Body of pancreas (tissue), 4 donors: ENCODE measurements at regions not wholly inside any gene's neighbourhood (a gene's known extent, or its start where the extent isn't known, plus 50 kb on each side); places are given as distances from the start of the nearest gene placed in this dataset.

Experiments
- ATAC-seq: fragments of 150-250 bp; one replicate; pipeline ENCODE4 v1.9.1; 2016
- DNase-seq, 4 donors: peaks; one replicate each; pipeline ENCODE4 v3.0.0-alpha.2; 2019
- H3K27ac ChIP-seq, 4 donors: fragments of 200-600 bp; sonication (generic); 1 replicate in 3 of 4; 2 replicates in 1 of 4; pipeline versions ENCODE4 v1.5.1 to v1.6.1; 2016 to 2019; ENCODE audit warnings: mild to moderate bottlenecking in 1 of 4, mixed read lengths in 1 of 4, moderate library complexity in 1 of 4
- H3K27me3 ChIP-seq, 2 donors: fragments of 200-600 bp; sonication (generic); one replicate each; pipeline ENCODE4 v1.6.0; 2016; ENCODE audit warnings: mild to moderate bottlenecking in 1 of 2
- H3K36me3 ChIP-seq, 2 donors: fragments of 200-600 bp; sonication (generic); replicated peaks in 1 of 2; 2 replicates each; pipeline ENCODE4 v1.5.1; 2016; ENCODE audit warnings: low read depth in 2 of 2; ENCODE audit not compliant: insufficient read depth in 1 of 2
- H3K4me1 ChIP-seq: fragments of 200-600 bp; sonication (generic); one replicate; pipeline ENCODE4 v1.6.0; 2016
- H3K4me3 ChIP-seq, 2 donors: fragments of 200-600 bp; sonication (generic); 1 replicate in 1 of 2; 2 replicates in 1 of 2; pipeline ENCODE4 v1.5.1; 2016 to 2019
- H3K9me3 ChIP-seq, 3 donors: fragments of 200-600 bp; sonication (generic); 1 replicate in 2 of 3; 2 replicates in 1 of 3; pipeline ENCODE4 v1.5.1; 2016
- CTCF ChIP-seq, 7 experiments: fragments of 450-650 bp in 4 of 7; fragments of 200-600 bp in 3 of 7; sonication (generic) in 3 of 7; IDR thresholded peaks; one replicate each; pipeline ENCODE4 v1.5.1; 2016 to 2019; ENCODE audit warnings: antibody characterized with exemption in 7 of 7
- POLR2A ChIP-seq, 3 donors: fragments of 450-650 bp; IDR thresholded peaks; one replicate each; pipeline ENCODE4 v1.6.1; 2016; ENCODE audit warnings: antibody characterized with exemption in 3 of 3, mild to moderate bottlenecking in 2 of 3
- WGBS, 2 donors: methylation state at CpG; one replicate each; pipeline ENCODE4 v1.1.5; 2017; 5-methylcytosine and 5-hydroxymethylcytosine counted together
- intact Hi-C: fragments of 100-400 bp; cut with DNase I; formaldehyde crosslinking; loops from one replicate; pipeline ENCODE4 v1.15.1; 2023

GRCh38 chr2:104406261-104406726 is 447.6 kb upstream of the POU3F3 start:
- no peak overlapping the region for H3K4me3 ChIP-seq
- DNase-seq (peak in 2 of 4 donors; percentile 23 to 24), ATAC-seq (no peak)
- H3K36me3 ChIP-seq, result no peaks in the 10 kb centered on the region
- no peak overlapping the region for H3K27ac ChIP-seq
- 43 to 59% methylated on average over 10 of the region's 10 CpGs for WGBS, 2 donors
- H3K4me1 ChIP-seq, result peaks cover 4% of the 10 kb centered on the region
- H3K9me3 ChIP-seq, result no peaks in the 10 kb centered on the region
- TF ChIP-seq POLR2A (IDR thresholded peaks at IDR 0.05) (no peak), CTCF (IDR thresholded peaks at IDR 0.05) (no peak)
- intact Hi-C loops, result no loop called here
- H3K27me3 ChIP-seq, result no peaks in the 10 kb centered on the region

GRCh38 chr2:104407641-104408040 is 446.3 kb upstream of the POU3F3 start:
- intact Hi-C loops, result no loop called here

GRCh38 chr2:104408266-104408665 is 445.6 kb upstream of the POU3F3 start:
- Histone ChIP-seq H3K27ac (no peak overlapping the region), H3K9me3 (no peaks in the 10 kb centered on the region), H3K4me1 (peaks cover 4% of the 10 kb centered on the region), H3K36me3 (no peaks in the 10 kb centered on the region), H3K27me3 (no peaks in the 10 kb centered on the region), H3K4me3 (no peak overlapping the region)
- WGBS, 2 donors, result 48 to 61% methylated on average over 5 of the region's 5 CpGs
- no peak for DNase-seq
- TF ChIP-seq CTCF (IDR thresholded peaks at IDR 0.05) (no peak), POLR2A (IDR thresholded peaks at IDR 0.05) (no peak)
- intact Hi-C loops, result no loop called here
- no peak for ATAC-seq

More at GRCh38 chr2:104407641-104408040, 446.3 kb upstream of the POU3F3 start:
- TF ChIP-seq POLR2A (IDR thresholded peaks at IDR 0.05) (no peak), CTCF (IDR thresholded peaks at IDR 0.05) (no peak)
- Histone ChIP-seq H3K36me3 (no peaks in the 10 kb centered on the region), H3K9me3 (no peaks in the 10 kb centered on the region), H3K27me3 (no peaks in the 10 kb centered on the region), H3K4me1 (peaks cover 4% of the 10 kb centered on the region), H3K4me3 (no peak overlapping the region), H3K27ac (no peak overlapping the region)
- ATAC-seq, result no peak
- DNase-seq, result no peak
- WGBS, 2 donors, result 70 to 81% methylated on average over 2 of the region's 2 CpGs

GRCh38 chr2:104410136-104410535 is 443.8 kb upstream of the POU3F3 start:
- TF ChIP-seq POLR2A (IDR thresholded peaks at IDR 0.05) (no peak), CTCF (IDR thresholded peaks at IDR 0.05) (no peak)
- intact Hi-C loops, result no loop called here
- Histone ChIP-seq H3K27ac (no peak overlapping the region), H3K4me3 (no peak overlapping the region), H3K36me3 (no peaks in the 10 kb centered on the region), H3K4me1 (peaks cover 4% of the 10 kb centered on the region), H3K9me3 (no peaks in the 10 kb centered on the region), H3K27me3 (no peaks in the 10 kb centered on the region)
- ATAC-seq (no peak), DNase-seq (no peak)
- WGBS, 2 donors, result 52 to 59% methylated on average over 3 of the region's 3 CpGs

- no peaks in the 10 kb centered on the region for H3K36me3 ChIP-seq
- H3K4me1 ChIP-seq, result no peaks in the 10 kb centered on the region
- no peaks in the 10 kb centered on the region for H3K27me3 ChIP-seq
- no peak overlapping the region for H3K27ac ChIP-seq
- 5 to 11% methylated on average over 2 of the region's 2 CpGs for WGBS, 2 donors
- peak; percentile 14 to 55 (median 47) for TF ChIP-seq CTCF (IDR thresholded peaks at IDR 0.05)
- TF ChIP-seq POLR2A (IDR thresholded peaks at IDR 0.05), result no peak
- intact Hi-C loops, result no loop called here
- ATAC-seq (no peak), DNase-seq (peak; percentile 23 to 53 (median 44))
- H3K4me3 ChIP-seq, result no peak overlapping the region
- H3K9me3 ChIP-seq, result no peaks in the 10 kb centered on the region
These were observed 441.5 kb upstream of the POU3F3 start for GRCh38 chr2:104412384-104412783.
